ENCODE measurements at regions not wholly inside any gene's neighbourhood (a gene's known extent, or its start where the extent isn't known, plus 50 kb on each side); places are given as distances from the start of the nearest gene placed in this dataset.

DNA sequence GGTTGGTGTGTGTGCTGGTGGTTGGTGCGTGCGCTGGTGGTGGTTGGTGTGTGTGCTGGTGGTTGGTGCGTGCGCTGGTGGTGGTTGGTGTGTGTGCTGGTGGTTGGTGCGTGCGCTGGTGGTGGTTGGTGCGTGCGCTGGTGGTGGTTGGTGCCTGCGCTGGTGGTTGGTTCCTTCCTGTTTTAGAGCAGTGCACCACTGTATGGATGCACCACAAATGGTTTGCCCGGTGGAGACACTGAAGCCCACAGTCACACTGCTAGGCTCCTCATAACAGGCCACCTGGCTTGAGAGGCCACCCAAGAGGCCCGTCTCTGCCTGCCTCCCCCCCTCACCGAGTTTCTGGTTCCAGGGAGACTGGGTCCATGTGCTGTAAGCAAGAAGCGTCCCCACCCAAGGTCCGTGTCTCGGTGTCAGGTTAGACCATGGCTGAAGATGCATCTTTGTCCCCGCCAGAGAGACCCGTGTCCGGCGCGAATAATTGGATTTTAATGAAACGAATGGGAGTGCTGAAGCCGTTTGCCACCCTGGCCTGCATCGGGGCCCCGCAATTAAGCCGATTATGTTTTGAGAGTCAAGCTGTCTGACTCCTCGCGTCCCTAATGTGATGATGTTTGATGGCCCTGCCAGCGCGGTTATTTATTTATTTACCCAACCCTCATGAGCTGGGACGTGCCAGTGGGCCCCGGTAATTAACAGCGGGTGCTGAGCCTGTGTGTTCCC, 161.3 kb upstream of the GSE1 start:
- Histone ChIP-seq H3K36me3 (ENCODE audit: low read depth) (no peaks in the 10 kb centered on the region), H2AFZ (no peak overlapping the region), H3K4me3 (no peak overlapping the region), H3K79me2 (ENCODE audit: low read depth) (no peaks in the 10 kb centered on the region), H3K9me3 (ENCODE audit: insufficient read depth, low read depth) (no peaks in the 10 kb centered on the region), H3K27ac (no peak overlapping the region), H3F3A (ENCODE audit: insufficient read depth, low read depth) (no peaks in the 10 kb centered on the region), H3K4me1 (replicated peaks; ENCODE audit: insufficient read depth) (no peaks in the 10 kb centered on the region), H4K20me1 (ENCODE audit: insufficient read depth) (no peaks in the 10 kb centered on the region), H3K27me3 (ENCODE audit: insufficient read depth, low read depth) (no peaks in the 10 kb centered on the region), H3K4me2 (no peak overlapping the region), H3K9me2 (ENCODE audit: insufficient read depth) (no peaks in the 10 kb centered on the region)
- CTCF ChIA-PET: no interaction called here
- no peak for DNase-seq
- intact Hi-C loops (cut with micrococcal nuclease; ENCODE audit: unreplicated experiment): no loop called here
- no peak for TF ChIP-seq CTCF (conservative IDR thresholded peaks at IDR 0.05)
- POLR2A ChIA-PET (ENCODE audit: unreplicated experiment): no interaction called here
- BruUV-seq (replicated peaks): no TSS peak

DNA sequence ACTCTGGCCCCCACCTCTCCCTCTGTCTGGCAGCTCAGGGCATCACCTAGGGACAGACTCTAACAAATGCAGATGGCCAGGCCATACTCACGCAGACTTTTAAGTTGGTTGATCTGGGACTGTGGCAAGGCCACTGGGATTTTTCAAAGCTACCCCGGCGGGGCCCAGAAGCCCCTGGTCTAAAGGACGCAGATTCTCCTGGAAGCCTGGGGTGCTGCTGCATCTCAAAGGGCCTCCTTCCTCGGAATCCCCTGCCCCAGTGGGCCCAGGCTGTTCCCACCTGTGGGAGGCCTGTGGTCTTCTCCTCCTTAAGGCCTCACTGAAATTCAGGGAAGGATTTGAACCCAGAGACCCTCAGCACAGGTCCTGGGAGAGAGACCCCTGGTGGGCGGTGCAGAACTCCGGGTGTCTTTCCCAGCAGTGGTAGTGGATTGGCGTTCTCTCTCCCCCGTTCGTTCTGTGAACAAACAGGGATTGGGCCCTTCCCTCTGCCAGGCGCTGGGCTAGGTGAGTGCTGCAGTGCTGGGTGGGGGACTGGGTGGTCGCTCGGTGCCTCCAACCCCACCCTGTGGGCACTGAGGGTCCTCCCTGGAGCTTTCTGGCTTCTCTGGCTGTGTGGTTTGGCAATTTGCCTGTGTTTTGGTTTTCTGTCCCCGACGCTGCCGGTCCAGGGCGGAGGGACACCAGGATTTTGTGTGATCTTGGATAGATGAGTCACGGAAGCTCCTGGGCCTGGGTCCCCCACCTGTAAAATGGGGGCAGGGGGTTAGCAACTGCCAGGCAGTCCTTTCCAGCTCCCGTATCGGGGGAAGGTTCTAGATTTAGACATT, 160.5 kb upstream of the GSE1 start:
- no peak for DNase-seq
- no peaks in the 10 kb centered on the region for H3K27me3 ChIP-seq (ENCODE audit: insufficient read depth, low read depth)
- ChIA-PET CTCF (no interaction called here), POLR2A (ENCODE audit: unreplicated experiment) (no interaction called here)
- no peaks in the 10 kb centered on the region for H3K36me3 ChIP-seq (ENCODE audit: low read depth)
- no peaks in the 10 kb centered on the region for H3K79me2 ChIP-seq (ENCODE audit: low read depth)
- TF ChIP-seq EZH2 (IDR thresholded peaks at IDR 0.05; ENCODE audit: low read depth): no peak
- TF ChIP-seq CTCF (conservative IDR thresholded peaks at IDR 0.05): no peak
- no peak overlapping the region for H3K4me2 ChIP-seq
- intact Hi-C loops (cut with micrococcal nuclease; ENCODE audit: unreplicated experiment): no loop called here
- BruUV-seq (replicated peaks): no TSS peak
- H3K9me2 ChIP-seq (ENCODE audit: insufficient read depth): no peaks in the 10 kb centered on the region
- no peaks in the 10 kb centered on the region for H3K9me3 ChIP-seq (ENCODE audit: insufficient read depth, low read depth)
- no peaks in the 10 kb centered on the region; the same call in 1 of the 2 replicates for H3K4me1 ChIP-seq (replicated peaks; ENCODE audit: insufficient read depth)
- no peaks in the 10 kb centered on the region for H3F3A ChIP-seq (ENCODE audit: insufficient read depth, low read depth)
- H2AFZ ChIP-seq: no peak overlapping the region
- no peak overlapping the region for H3K27ac ChIP-seq
- no peaks in the 10 kb centered on the region for H4K20me1 ChIP-seq (ENCODE audit: insufficient read depth)
- no peak overlapping the region for H3K4me3 ChIP-seq

GRCh38 chr16:85453194-85453678, 159.9 kb upstream of the GSE1 start:
- intact Hi-C loops (cut with micrococcal nuclease; ENCODE audit: unreplicated experiment): no loop called here
- Histone ChIP-seq H3K4me2 (no peak overlapping the region), H3K4me1 (replicated peaks; ENCODE audit: insufficient read depth) (no peaks in the 10 kb centered on the region; the same call in 1 of the 2 replicates), H3K9me2 (ENCODE audit: insufficient read depth) (no peaks in the 10 kb centered on the region), H3F3A (ENCODE audit: insufficient read depth, low read depth) (no peaks in the 10 kb centered on the region), H3K79me2 (ENCODE audit: low read depth) (no peaks in the 10 kb centered on the region), H3K27ac (no peak overlapping the region), H3K27me3 (ENCODE audit: insufficient read depth, low read depth) (no peaks in the 10 kb centered on the region), H3K9me3 (ENCODE audit: insufficient read depth, low read depth) (no peaks in the 10 kb centered on the region), H3K4me3 (no peak overlapping the region), H4K20me1 (ENCODE audit: insufficient read depth) (no peaks in the 10 kb centered on the region), H3K36me3 (ENCODE audit: low read depth) (no peaks in the 10 kb centered on the region), H2AFZ (no peak overlapping the region)
- no peak for DNase-seq
- BruUV-seq (replicated peaks): no TSS peak
- TF ChIP-seq CTCF (conservative IDR thresholded peaks at IDR 0.05): no peak
- no peak for TF ChIP-seq EZH2 (IDR thresholded peaks at IDR 0.05; ENCODE audit: low read depth)
- ChIA-PET CTCF (no interaction called here), POLR2A (ENCODE audit: unreplicated experiment) (no interaction called here)

Data from PC-9 (cell line).